ENCODE measurements at regions not wholly inside any gene's neighbourhood (a gene's known extent, or its start where the extent isn't known, plus 50 kb on each side); places are given as distances from the start of the nearest gene placed in this dataset.

- H3K9me1 ChIP-seq (ENCODE audit: insufficient read depth, low read length), result no peaks in the 10 kb centered on the region
- no peak overlapping the region for H4K8ac ChIP-seq (ENCODE audit: low read depth in 2 of 2, low read length in 2 of 2)
- no peak overlapping the region for H3K9ac ChIP-seq (ENCODE audit: low read depth, low read length)
- no peak overlapping the region for H3K56ac ChIP-seq (ENCODE audit: extremely low read depth, insufficient read depth, low read length)
- no peak overlapping the region for H4K5ac ChIP-seq (ENCODE audit: low read depth, low read length)
- no peaks in the 10 kb centered on the region for H3K9me3 ChIP-seq (ENCODE audit: control insufficient read depth, insufficient read depth, low read length)
- no peak overlapping the region for H3K4ac ChIP-seq (ENCODE audit: low read depth, low read length)
- H3K4me1 ChIP-seq (ENCODE audit: control insufficient read depth, insufficient read depth, low read length), result no peaks in the 10 kb centered on the region
- no peak overlapping the region for H2BK15ac ChIP-seq (ENCODE audit: low read depth, low read length)
- no CpG with 5 or more reads among the region's 2 CpGs for WGBS, 2 experiments (ENCODE audit: extremely low coverage in 2 of 2, insufficient read length in 1 of 2)
- ATAC-seq (ENCODE audit: low read depth), result no peak
- H2AFZ ChIP-seq (replicated peaks; ENCODE audit: low read length, poor library complexity), result no peak overlapping the region
- no peak overlapping the region for H2BK5ac ChIP-seq (ENCODE audit: low read depth, low read length, poor library complexity, severe bottlenecking)
- H3K4me3 ChIP-seq (ENCODE audit: insufficient read depth, low read depth, low read length), result no peak overlapping the region
- in situ Hi-C loops (cut with MboI; ENCODE audit: low sequenced_read_pairs), result loop anchor here (25.0 kb wide), 1 partner anchor 915 kb away; no protein-coding TSS in a partner anchor
- TF ChIP-seq RAD21 (IDR thresholded peaks at IDR 0.05; ENCODE audit: low read length) (no peak), NFE2L2 (IDR thresholded peaks at IDR 0.05; ENCODE audit: low read depth, low read length) (no peak), ELK1 (IDR thresholded peaks at IDR 0.05; ENCODE audit: borderline replicate concordance, low read depth, low read length) (no peak), CHD1 (IDR thresholded peaks at IDR 0.05; ENCODE audit: low read depth, low read length) (no peak), RCOR1 (IDR thresholded peaks at IDR 0.05; ENCODE audit: insufficient replicate concordance, low read length) (no peak), RFX5 (IDR thresholded peaks at IDR 0.05; ENCODE audit: low read depth, low read length) (no peak), USF2 (IDR thresholded peaks at IDR 0.05; ENCODE audit: low read depth, low read length) (no peak), SMC3 (IDR thresholded peaks at IDR 0.05; ENCODE audit: low read depth, low read length) (no peak), MXI1 (IDR thresholded peaks at IDR 0.05; ENCODE audit: borderline replicate concordance, low read depth, low read length) (no peak), FOS (IDR thresholded peaks at IDR 0.05; ENCODE audit: low read depth, low read length) (no peak), BHLHE40 (IDR thresholded peaks at IDR 0.05; ENCODE audit: low read depth, low read length) (no peak), MAZ (IDR thresholded peaks at IDR 0.05; ENCODE audit: borderline replicate concordance, low read depth, low read length) (no peak), CEBPB (IDR thresholded peaks at IDR 0.05; ENCODE audit: low read depth, low read length) (no peak)
- no peaks in the 10 kb centered on the region for H3K79me1 ChIP-seq (ENCODE audit: low read depth in 1 of 2, low read length in 2 of 2)
- H2AK5ac ChIP-seq (ENCODE audit: low read depth, low read length), result no peak overlapping the region
- no peaks in the 10 kb centered on the region for H3K36me3 ChIP-seq (ENCODE audit: control insufficient read depth, insufficient read depth, low read length)
- no peak overlapping the region for H2BK20ac ChIP-seq (ENCODE audit: low read depth, low read length)
- no peak overlapping the region for H4K91ac ChIP-seq (ENCODE audit: insufficient read depth, low read depth, low read length)
- H3K23ac ChIP-seq (ENCODE audit: low read depth, low read length), result no peak overlapping the region
- H3K27ac ChIP-seq (ENCODE audit: insufficient read depth, low read length), result no peak overlapping the region
- CTCF ChIA-PET, result interaction anchor here (1.0 kb wide), 1 partner anchor 10 kb away, joined by 3 read pairs; no protein-coding TSS in a partner anchor
- H3K18ac ChIP-seq (ENCODE audit: low read depth, low read length), result no peak overlapping the region
- H2AK9ac ChIP-seq (replicated peaks; ENCODE audit: low read depth, low read length, poor library complexity), result no peak overlapping the region
- H4K20me1 ChIP-seq (ENCODE audit: insufficient read depth, low read length), result no peaks in the 10 kb centered on the region
- dilution Hi-C loops (cut with HindIII; ENCODE audit: low sequenced_read_pairs, unreplicated experiment), result no loop called here
- no peak overlapping the region for H3K4me2 ChIP-seq (ENCODE audit: low read depth, low read length)
- H3K27me3 ChIP-seq (ENCODE audit: control insufficient read depth, insufficient read depth, low read length), result peaks cover 1% of the 10 kb centered on the region
- POLR2A ChIA-PET (ENCODE audit: unreplicated experiment), result no interaction called here
- intact Hi-C loops (cut with micrococcal nuclease), result no loop called here
- H2BK120ac ChIP-seq (ENCODE audit: low read depth, low read length), result no peak overlapping the region
- H3K14ac ChIP-seq (replicated peaks; ENCODE audit: low read depth, low read length), result no peak overlapping the region
- no TSS peak for BruUV-seq (replicated peaks)
- DNase-seq, result no peak
These were observed 171.2 kb upstream of the CHRM2 start for GRCh38 chr7:136697271-136697670.
